ENCODE measurements at regions not wholly inside any gene's neighbourhood (a gene's known extent, or its start where the extent isn't known, plus 50 kb on each side); places are given as distances from the start of the nearest gene placed in this dataset.

- no peak overlapping the region for H2AFZ ChIP-seq (ENCODE audit: control insufficient read depth, low read depth, low read length)
- no peaks in the 10 kb centered on the region for H3K9me3 ChIP-seq (replicated peaks; ENCODE audit: control insufficient read depth, insufficient read depth, low read length)
- H3K36me3 ChIP-seq (ENCODE audit: control insufficient read depth in 2 of 2, insufficient read depth in 2 of 2, low read length in 1 of 2): no peaks in the 10 kb centered on the region
- in situ Hi-C loops (cut with MboI): no loop called here
- ChIA-PET RAD21 (ENCODE audit: unreplicated experiment) (no interaction called here), SMC1A (ENCODE audit: uncharacterized antibody, unreplicated experiment) (no interaction called here), CTCF (no interaction called here), POLR2A (no interaction called here)
- DNase-seq (ENCODE audit: low read depth, low spot score): no peak
- TF ChIP-seq MTA3 (IDR thresholded peaks at IDR 0.05; ENCODE audit: borderline replicate concordance, low read length): no peak
- no peak for TF ChIP-seq ZSCAN29 (IDR thresholded peaks at IDR 0.05)
- no peak for TF ChIP-seq ZBTB11 (CRISPR knock-in tag; IDR thresholded peaks at IDR 0.05)
- TF ChIP-seq HDAC2 (IDR thresholded peaks at IDR 0.05): no peak
- no peak for TF ChIP-seq CEBPB (IDR thresholded peaks at IDR 0.05; ENCODE audit: borderline replicate concordance in 1 of 2, low read depth in 2 of 2, low read length in 2 of 2)
- TF ChIP-seq CBX5 (IDR thresholded peaks at IDR 0.05; ENCODE audit: low read depth): no peak
- TF ChIP-seq JUNB (IDR thresholded peaks at IDR 0.05): no peak
- no peak for TF ChIP-seq IRF3 (IDR thresholded peaks at IDR 0.05)
- TF ChIP-seq RAD21 (IDR thresholded peaks at IDR 0.05; ENCODE audit: insufficient read depth, low read depth, low read length): no peak
- no peak for TF ChIP-seq IRF4 (IDR thresholded peaks at IDR 0.05; ENCODE audit: low read depth, low read length)
- no peak for TF ChIP-seq ZNF622 (IDR thresholded peaks at IDR 0.05)
- TF ChIP-seq TAF1 (IDR thresholded peaks at IDR 0.05; ENCODE audit: borderline replicate concordance, low read depth, low read length): no peak
- no peak for TF ChIP-seq IKZF2 (IDR thresholded peaks at IDR 0.05)
- TF ChIP-seq ASH2L (IDR thresholded peaks at IDR 0.05; ENCODE audit: borderline replicate concordance, low read depth): no peak
- TF ChIP-seq PRDM15 (CRISPR knock-in tag; IDR thresholded peaks at IDR 0.05): no peak
- TF ChIP-seq CREB1 (IDR thresholded peaks at IDR 0.05; ENCODE audit: low read depth): no peak
- H3K27me3 ChIP-seq (replicated peaks in 1 of 2; ENCODE audit: control insufficient read depth in 2 of 2, insufficient read depth in 2 of 2, low read length in 1 of 2): no peaks in the 10 kb centered on the region
- H3K4me1 ChIP-seq (ENCODE audit: control insufficient read depth, insufficient read depth, low read length): no peaks in the 10 kb centered on the region
- no peak for ATAC-seq
- WGBS (ENCODE audit: insufficient coverage, insufficient replicate concordance, low lambda C conversion rate, missing lambda C conversion rate): 68% methylated on average over 4 of the region's 4 CpGs
- H3K9ac ChIP-seq (ENCODE audit: control insufficient read depth, insufficient read depth, low read length): no peak overlapping the region
- no TSS peak for BruUV-seq (replicated peaks)
- no peak overlapping the region for H3K4me2 ChIP-seq (ENCODE audit: control insufficient read depth, insufficient read depth)
- no peak overlapping the region for H3K4me3 ChIP-seq
- intact Hi-C loops (cut with micrococcal nuclease; ENCODE audit: unreplicated experiment): no loop called here
- no peaks in the 10 kb centered on the region for H4K20me1 ChIP-seq (ENCODE audit: control insufficient read depth, insufficient read depth)
- H3K79me2 ChIP-seq (ENCODE audit: control insufficient read depth, insufficient read depth, low read length): no peaks in the 10 kb centered on the region
- no peak overlapping the region for H3K27ac ChIP-seq (ENCODE audit: control insufficient read depth, insufficient read depth)
- no peak for FAIRE-seq
Measured at GRCh38 chr7:97565665-97566064, 166.2 kb upstream of the TAC1 start.

All from GM12878 (cell line).